Upper lobe of left lung (tissue), 6 donors: ENCODE measurements at regions not wholly inside any gene's neighbourhood (a gene's known extent, or its start where the extent isn't known, plus 50 kb on each side); places are given as distances from the start of the nearest gene placed in this dataset.

Experiments used
- ATAC-seq, 2 donors: fragments of 200-7000 bp; cut with Tn5 transposase; one replicate each; pipeline ENCODE4 v1.9.1; 2022; ENCODE audit warnings: mild to moderate bottlenecking in 2 of 2, moderate library complexity in 2 of 2; ENCODE audit not compliant: low FRiP score in 2 of 2
- DNase-seq, 2 donors: peaks; one replicate each; pipeline ENCODE4 v3.0.0-alpha.2; 2019 to 2020
- H3K27ac ChIP-seq, 4 donors: fragments of 200-600 bp; sonication (generic); one replicate each; pipeline ENCODE4 v1.5.1; 2016 to 2019
- H3K27me3 ChIP-seq, 4 donors: fragments of 200-600 bp; sonication (generic); one replicate each; pipeline ENCODE4 v1.5.1; 2017 to 2019
- H3K36me3 ChIP-seq, 4 donors: fragments of 200-600 bp; sonication (generic); one replicate each; pipeline ENCODE4 v1.5.1; 2016 to 2019
- H3K4me1 ChIP-seq, 4 donors: fragments of 200-600 bp; sonication (generic); one replicate each; pipeline ENCODE4 v1.5.1; 2018 to 2019
- H3K4me3 ChIP-seq, 4 donors: fragments of 200-600 bp; sonication (generic); one replicate each; pipeline ENCODE4 v1.5.1; 2017 to 2019; ENCODE audit warnings: mild to moderate bottlenecking in 2 of 4, moderate library complexity in 1 of 4
- H3K9me3 ChIP-seq, 4 donors: fragments of 200-600 bp; sonication (generic); one replicate each; pipeline ENCODE4 v1.5.1; 2018 to 2019
- EP300 ChIP-seq, 4 donors: sonication (generic); formaldehyde crosslinking; IDR thresholded peaks; one replicate each; pipeline ENCODE4 v1.5.1; 2017; ENCODE audit warnings: antibody characterized with exemption in 4 of 4, control low read depth in 2 of 4
- POLR2A ChIP-seq, 4 donors: fragments of 450-650 bp; IDR thresholded peaks; one replicate each; pipeline ENCODE4 v1.5.1; 2016 to 2017; ENCODE audit warnings: antibody characterized with exemption in 4 of 4, mild to moderate bottlenecking in 2 of 4
- POLR2AphosphoS5 ChIP-seq, 2 donors: sonication (generic); formaldehyde crosslinking; IDR thresholded peaks; one replicate each; pipeline ENCODE4 v1.5.1; 2017; ENCODE audit warnings: antibody characterized with exemption in 2 of 2
- WGBS, 2 donors: methylation state at CpG; one replicate each; pipeline ENCODE4 v1.1.5; 2017 to 2018; 5-methylcytosine and 5-hydroxymethylcytosine counted together
- TF ChIP-seq, protein P1 (sequence below), 6 experiments: fragments of 450-650 bp in 4 of 6; fragments of 200-600 bp in 2 of 6; sonication (generic) in 2 of 6; IDR thresholded peaks; one replicate each; pipeline ENCODE4 v1.5.1; 2016 to 2019; ENCODE audit warnings: antibody characterized with exemption in 6 of 6
- donor health status: DM: no; HTN: no; CAD: no; lungs with moderate emphysema.
- donor health status: DM: no; HTN: yes; CAD: no; lungs with severe emphysema.

DNA sequence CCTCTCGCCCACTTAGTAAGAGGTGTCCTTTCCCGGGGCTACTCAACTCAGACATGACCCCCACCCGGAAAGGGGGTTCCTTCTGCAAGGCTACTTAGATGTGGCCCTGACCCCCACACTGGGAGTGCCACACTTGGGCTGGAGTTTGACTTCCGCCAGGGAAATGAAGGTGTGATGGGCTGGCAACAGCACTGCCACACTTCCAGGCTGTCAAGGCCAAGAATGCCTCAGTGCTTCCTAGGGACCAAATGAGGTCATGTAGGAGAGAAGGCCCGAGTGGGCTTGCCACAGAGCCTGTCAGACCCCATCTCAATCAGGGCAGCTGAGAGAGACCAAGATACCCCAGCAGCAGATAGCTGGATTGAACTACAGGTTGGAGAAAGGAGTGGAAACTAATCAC, 55.5 kb downstream of the DRD1 start:
- H3K4me1 ChIP-seq: no peaks in the 10 kb centered on the region
- no peaks in the 10 kb centered on the region for H3K9me3 ChIP-seq
- DNase-seq: no peak
- no peak for TF ChIP-seq POLR2AphosphoS5 (IDR thresholded peaks at IDR 0.05)
- no peak for TF ChIP-seq EP300 (IDR thresholded peaks at IDR 0.05)
- TF ChIP-seq, protein P1, sequence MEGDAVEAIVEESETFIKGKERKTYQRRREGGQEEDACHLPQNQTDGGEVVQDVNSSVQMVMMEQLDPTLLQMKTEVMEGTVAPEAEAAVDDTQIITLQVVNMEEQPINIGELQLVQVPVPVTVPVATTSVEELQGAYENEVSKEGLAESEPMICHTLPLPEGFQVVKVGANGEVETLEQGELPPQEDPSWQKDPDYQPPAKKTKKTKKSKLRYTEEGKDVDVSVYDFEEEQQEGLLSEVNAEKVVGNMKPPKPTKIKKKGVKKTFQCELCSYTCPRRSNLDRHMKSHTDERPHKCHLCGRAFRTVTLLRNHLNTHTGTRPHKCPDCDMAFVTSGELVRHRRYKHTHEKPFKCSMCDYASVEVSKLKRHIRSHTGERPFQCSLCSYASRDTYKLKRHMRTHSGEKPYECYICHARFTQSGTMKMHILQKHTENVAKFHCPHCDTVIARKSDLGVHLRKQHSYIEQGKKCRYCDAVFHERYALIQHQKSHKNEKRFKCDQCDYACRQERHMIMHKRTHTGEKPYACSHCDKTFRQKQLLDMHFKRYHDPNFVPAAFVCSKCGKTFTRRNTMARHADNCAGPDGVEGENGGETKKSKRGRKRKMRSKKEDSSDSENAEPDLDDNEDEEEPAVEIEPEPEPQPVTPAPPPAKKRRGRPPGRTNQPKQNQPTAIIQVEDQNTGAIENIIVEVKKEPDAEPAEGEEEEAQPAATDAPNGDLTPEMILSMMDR (IDR thresholded peaks at IDR 0.05): no peak
- no peak for TF ChIP-seq POLR2A (IDR thresholded peaks at IDR 0.05)
- H3K27ac ChIP-seq: no peak overlapping the region
- no peaks in the 10 kb centered on the region for H3K36me3 ChIP-seq
- no peak overlapping the region for H3K4me3 ChIP-seq
- no peak for ATAC-seq
- 73 to 78% methylated on average over 4 to 5 of the region's 5 CpGs for WGBS, 2 donors
- H3K27me3 ChIP-seq: no peaks in the 10 kb centered on the region

DNA sequence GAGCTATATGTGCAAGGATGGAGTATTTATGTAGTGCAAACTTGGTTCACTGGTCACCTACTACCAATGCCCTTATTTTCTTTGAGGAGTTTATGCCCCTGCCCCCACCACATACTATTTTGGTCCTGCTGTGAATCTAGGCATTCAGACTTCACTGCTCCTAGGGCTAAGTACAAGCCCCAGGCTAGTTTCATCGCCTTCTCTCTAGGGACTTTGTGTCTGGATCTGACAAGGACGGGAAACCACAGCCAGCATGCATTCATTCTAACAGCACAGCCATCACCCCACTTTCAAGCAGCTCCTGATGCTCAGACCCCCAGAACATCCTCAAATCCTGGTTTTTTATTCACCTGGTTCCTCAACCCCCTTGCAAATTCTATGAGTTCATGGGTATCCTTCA, 56.8 kb downstream of the DRD1 start:
- Histone ChIP-seq H3K27ac (no peak overlapping the region), H3K9me3 (no peaks in the 10 kb centered on the region), H3K27me3 (no peaks in the 10 kb centered on the region), H3K36me3 (no peaks in the 10 kb centered on the region), H3K4me3 (no peak overlapping the region), H3K4me1 (no peaks in the 10 kb centered on the region)
- DNase-seq: no peak
- TF ChIP-seq, protein P1 (IDR thresholded peaks at IDR 0.05): no peak
- TF ChIP-seq POLR2A (IDR thresholded peaks at IDR 0.05): no peak
- TF ChIP-seq POLR2AphosphoS5 (IDR thresholded peaks at IDR 0.05): no peak
- no peak for TF ChIP-seq EP300 (IDR thresholded peaks at IDR 0.05)
- 74 to 83% methylated on average over 2 of the region's 2 CpGs for WGBS, 2 donors
- ATAC-seq: no peak

DNA sequence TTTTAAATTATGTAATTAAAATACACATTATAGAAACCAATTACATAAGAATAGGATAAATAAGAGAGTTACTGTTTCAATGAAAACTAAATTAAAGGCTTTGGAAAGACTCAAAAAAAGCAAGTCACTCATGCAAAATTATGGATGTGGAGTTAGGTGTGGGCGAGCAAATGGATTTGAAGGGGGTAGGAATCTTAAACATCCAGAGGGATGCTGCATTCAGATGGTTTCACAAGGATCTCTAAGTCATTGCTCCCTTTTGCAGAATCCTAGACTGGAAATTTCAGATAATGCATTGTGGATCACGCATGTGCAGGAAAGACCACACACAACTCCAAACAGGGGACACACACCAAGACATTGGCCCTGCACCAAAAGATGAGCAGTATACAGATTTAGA, 57.5 kb downstream of the DRD1 start:
- ATAC-seq (no peak), DNase-seq (no peak)
- Histone ChIP-seq H3K4me3 (no peak overlapping the region), H3K4me1 (no peaks in the 10 kb centered on the region), H3K36me3 (no peaks in the 10 kb centered on the region), H3K27me3 (no peaks in the 10 kb centered on the region), H3K9me3 (no peaks in the 10 kb centered on the region), H3K27ac (no peak overlapping the region)
- TF ChIP-seq POLR2A (IDR thresholded peaks at IDR 0.05): no peak
- no peak for TF ChIP-seq POLR2AphosphoS5 (IDR thresholded peaks at IDR 0.05)
- TF ChIP-seq, protein P1 (IDR thresholded peaks at IDR 0.05): no peak
- TF ChIP-seq EP300 (IDR thresholded peaks at IDR 0.05): no peak
- 79 to 83% methylated on average over 2 of the region's 2 CpGs for WGBS, 2 donors

DNA sequence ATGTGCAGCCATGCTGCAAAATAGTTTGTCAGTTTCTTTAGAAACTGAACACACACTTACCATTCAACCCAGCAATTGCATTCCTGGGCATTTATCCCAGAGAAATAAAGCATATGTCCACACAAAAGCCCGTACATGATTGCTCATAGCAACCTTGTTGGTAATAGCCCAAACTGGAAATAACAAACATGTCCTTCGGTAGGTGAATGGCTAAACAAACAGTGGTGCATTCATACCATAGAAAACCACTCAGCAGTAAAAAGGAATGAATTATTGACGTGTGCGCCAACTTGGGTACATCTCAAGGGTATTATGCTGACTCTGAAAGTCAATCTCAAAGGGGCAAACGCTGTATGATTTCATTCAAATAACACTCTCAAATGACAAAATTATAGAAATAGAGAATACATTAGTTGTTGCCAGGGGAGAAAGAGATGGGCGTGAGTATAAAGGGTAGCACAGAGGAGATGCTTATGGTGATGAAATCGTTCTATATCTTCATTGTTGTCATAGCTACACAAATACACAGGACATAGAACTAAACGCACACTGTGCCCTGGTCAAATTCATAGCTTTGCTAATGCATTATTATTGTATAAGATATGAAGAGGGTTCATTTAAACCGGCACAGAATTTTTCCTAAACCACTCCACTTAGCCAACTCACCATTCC, 58.2 kb downstream of the DRD1 start:
- Histone ChIP-seq H3K27me3 (no peaks in the 10 kb centered on the region), H3K9me3 (no peaks in the 10 kb centered on the region), H3K4me1 (no peaks in the 10 kb centered on the region), H3K27ac (no peak overlapping the region), H3K4me3 (no peak overlapping the region), H3K36me3 (no peaks in the 10 kb centered on the region)
- DNase-seq (no peak), ATAC-seq (peak in 1 of 2 donors; percentile 54)
- WGBS, 2 donors: 67% methylated on average over 9 of the region's 9 CpGs
- TF ChIP-seq EP300 (IDR thresholded peaks at IDR 0.05): no peak
- no peak for TF ChIP-seq POLR2A (IDR thresholded peaks at IDR 0.05)
- no peak for TF ChIP-seq POLR2AphosphoS5 (IDR thresholded peaks at IDR 0.05)
- TF ChIP-seq, protein P1 (IDR thresholded peaks at IDR 0.05): no peak
